ENCODE measurements at regions not wholly inside any gene's neighbourhood (a gene's known extent, or its start where the extent isn't known, plus 50 kb on each side); places are given as distances from the start of the nearest gene placed in this dataset.

- DNase-seq: no peak
- Histone ChIP-seq H3K4me1 (no peaks in the 10 kb centered on the region), H3K4me3 (no peak overlapping the region), H3K27me3 (no peaks in the 10 kb centered on the region), H3K27ac (no peak overlapping the region), H3K9me3 (no peaks in the 10 kb centered on the region), H3K36me3 (no peaks in the 10 kb centered on the region)
- TF ChIP-seq POLR2A (IDR thresholded peaks at IDR 0.05) (no peak), CTCF (IDR thresholded peaks at IDR 0.05) (no peak)
These were observed 112.3 kb upstream of the TOP3B start for GRCh38 chr22:22094921-22095320.

- Histone ChIP-seq H3K27ac (no peak overlapping the region), H3K36me3 (no peaks in the 10 kb centered on the region), H3K4me1 (no peaks in the 10 kb centered on the region), H3K27me3 (no peaks in the 10 kb centered on the region), H3K9me3 (no peaks in the 10 kb centered on the region), H3K4me3 (no peak overlapping the region)
- DNase-seq: no peak
- TF ChIP-seq POLR2A (IDR thresholded peaks at IDR 0.05) (no peak), CTCF (IDR thresholded peaks at IDR 0.05) (no peak)
These were observed 111.9 kb upstream of the TOP3B start for GRCh38 chr22:22094514-22094913.

GRCh38 chr22:22093743-22094142 is 111.2 kb upstream of the TOP3B start:
- TF ChIP-seq POLR2A (IDR thresholded peaks at IDR 0.05) (no peak), CTCF (IDR thresholded peaks at IDR 0.05) (no peak)
- Histone ChIP-seq H3K4me3 (no peak overlapping the region), H3K9me3 (no peaks in the 10 kb centered on the region), H3K27me3 (no peaks in the 10 kb centered on the region), H3K36me3 (no peaks in the 10 kb centered on the region), H3K4me1 (no peaks in the 10 kb centered on the region), H3K27ac (no peak overlapping the region)
- DNase-seq: no peak

GRCh38 chr22:22092974-22093373 is 110.4 kb upstream of the TOP3B start:
- TF ChIP-seq CTCF (IDR thresholded peaks at IDR 0.05): no peak
- no peak for TF ChIP-seq POLR2A (IDR thresholded peaks at IDR 0.05)
- no peaks in the 10 kb centered on the region for H3K9me3 ChIP-seq
- no peaks in the 10 kb centered on the region for H3K4me1 ChIP-seq
- H3K4me3 ChIP-seq: no peak overlapping the region
- H3K36me3 ChIP-seq: no peaks in the 10 kb centered on the region
- DNase-seq: no peak
- H3K27me3 ChIP-seq: no peaks in the 10 kb centered on the region
- no peak overlapping the region for H3K27ac ChIP-seq

- TF ChIP-seq POLR2A (IDR thresholded peaks at IDR 0.05) (no peak), CTCF (IDR thresholded peaks at IDR 0.05) (no peak)
- Histone ChIP-seq H3K4me3 (no peak overlapping the region), H3K4me1 (no peaks in the 10 kb centered on the region), H3K27me3 (no peaks in the 10 kb centered on the region), H3K9me3 (no peaks in the 10 kb centered on the region), H3K27ac (no peak overlapping the region), H3K36me3 (no peaks in the 10 kb centered on the region)
- DNase-seq: no peak
These were observed 109.5 kb upstream of the TOP3B start for GRCh38 chr22:22092101-22092500.

- no peak overlapping the region for H3K27ac ChIP-seq
- no peaks in the 10 kb centered on the region for H3K9me3 ChIP-seq
- no peaks in the 10 kb centered on the region for H3K36me3 ChIP-seq
- no peak for DNase-seq
- H3K27me3 ChIP-seq: no peaks in the 10 kb centered on the region
- H3K4me3 ChIP-seq: no peak overlapping the region
- TF ChIP-seq POLR2A (IDR thresholded peaks at IDR 0.05) (no peak), CTCF (IDR thresholded peaks at IDR 0.05) (no peak)
- H3K4me1 ChIP-seq: no peaks in the 10 kb centered on the region
These were observed 108.9 kb upstream of the TOP3B start for GRCh38 chr22:22091400-22091878.

Data from Peyer's patch (tissue), 4 donors.